ENCODE measurements at regions not wholly inside any gene's neighbourhood (a gene's known extent, or its start where the extent isn't known, plus 50 kb on each side); places are given as distances from the start of the nearest gene placed in this dataset.

GRCh38 chr5:6872441-6873160 is 159.4 kb downstream of the TENT4A start:
- DNase-seq, result no peak

GRCh38 chr5:6873359-6873758 is 160.1 kb downstream of the TENT4A start:
- no peak for DNase-seq

DNA sequence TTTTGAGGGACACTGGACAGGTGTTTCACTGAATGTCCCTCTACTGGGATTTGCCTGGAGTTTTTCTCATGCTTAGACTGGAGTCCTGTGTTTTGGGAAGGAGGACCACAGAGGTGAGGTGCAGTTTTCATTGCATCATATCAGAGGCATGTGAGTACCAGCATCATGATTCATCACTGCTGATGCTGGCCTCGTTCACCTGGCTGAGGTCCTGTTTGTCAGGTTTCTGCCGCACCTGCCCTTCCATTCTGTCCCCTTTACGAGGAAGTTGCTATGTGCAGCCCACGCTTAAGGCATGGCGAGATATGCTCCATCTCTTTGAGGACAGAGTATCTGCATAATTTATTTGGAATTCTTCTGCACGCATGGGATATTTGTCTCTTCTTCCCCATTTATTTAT is 162.1 kb downstream of the TENT4A start:
- peak; percentile 16 for DNase-seq

- no peak for DNase-seq
Measured at GRCh38 chr5:6877986-6878828, 165.0 kb downstream of the TENT4A start.

- no peak for DNase-seq
Measured at GRCh38 chr5:6885581-6885980, 172.3 kb downstream of the TENT4A start.

GRCh38 chr5:6886866-6887265 is 173.6 kb downstream of the TENT4A start:
- DNase-seq, result no peak

- no peak for DNase-seq
Measured at GRCh38 chr5:6889030-6889429, 175.8 kb downstream of the TENT4A start.

DNA sequence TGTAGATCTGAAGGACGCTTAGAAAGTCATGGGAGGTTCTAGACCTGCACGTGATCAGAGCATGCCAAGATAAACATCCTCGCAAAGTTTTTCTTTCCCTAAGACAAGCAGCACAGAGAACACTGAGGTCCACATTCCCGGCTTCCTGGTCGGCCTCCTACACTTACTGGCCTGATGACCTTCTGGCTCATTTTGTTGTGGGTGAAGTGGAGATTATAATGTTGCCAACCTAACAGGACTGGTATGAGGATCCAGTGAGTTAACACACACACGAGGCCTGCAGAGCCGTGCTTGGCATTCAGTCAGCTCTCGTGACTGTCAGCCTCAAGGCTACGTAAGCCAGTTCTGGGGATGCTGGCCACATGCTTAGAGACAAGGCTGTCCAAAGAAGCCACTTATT is 186.0 kb downstream of the TENT4A start:
- peak; percentile 37 for DNase-seq

DNA sequence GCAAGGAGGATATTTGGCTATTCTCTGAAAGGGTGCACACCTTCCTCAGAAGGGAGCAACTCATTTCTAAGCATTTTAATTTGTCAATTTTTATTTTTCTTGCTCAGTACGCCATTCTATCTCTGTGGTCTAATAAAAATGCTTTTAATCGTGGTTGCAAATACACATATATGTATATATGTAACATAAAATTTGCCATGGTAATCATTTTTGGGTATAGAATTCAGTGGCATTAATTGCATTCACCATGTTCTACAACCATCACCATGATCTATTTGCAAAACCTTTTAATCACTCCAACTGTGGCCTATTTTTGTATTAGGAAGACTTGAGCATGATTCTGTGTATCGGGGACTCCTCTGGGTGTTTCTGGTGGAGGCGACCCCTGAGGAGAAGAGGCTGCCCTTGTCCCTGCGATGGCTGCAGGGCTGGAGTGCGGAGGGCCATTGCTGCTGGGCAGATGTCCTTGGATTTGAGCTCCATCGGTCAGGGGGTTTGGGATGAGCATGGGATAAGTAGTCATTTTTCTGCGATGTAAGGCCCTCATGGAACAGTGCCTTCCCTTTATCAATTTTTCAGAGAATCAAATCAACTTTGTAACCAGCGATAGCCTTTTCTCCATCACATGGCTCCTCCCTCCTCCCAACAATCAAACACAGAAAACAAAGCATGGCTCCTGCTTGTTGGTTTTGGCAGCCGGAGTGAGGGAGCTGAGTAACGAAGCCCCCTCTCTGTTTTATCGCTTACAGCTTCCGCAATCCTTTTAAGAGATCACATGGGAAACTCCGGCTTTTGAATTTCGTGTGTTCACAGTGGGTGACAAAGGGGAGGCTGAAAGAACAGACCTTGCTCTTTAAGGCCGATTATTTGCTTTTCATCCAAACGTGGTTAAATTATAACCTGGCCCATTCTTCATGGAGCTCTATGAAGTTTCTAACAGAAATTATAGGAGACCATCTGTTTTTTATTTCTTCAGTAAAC is 187.3 kb downstream of the TENT4A start:
- DNase-seq, result peak; percentile 97

GRCh38 chr5:6902094-6902493 is 188.9 kb downstream of the TENT4A start:
- no peak for DNase-seq

DNA sequence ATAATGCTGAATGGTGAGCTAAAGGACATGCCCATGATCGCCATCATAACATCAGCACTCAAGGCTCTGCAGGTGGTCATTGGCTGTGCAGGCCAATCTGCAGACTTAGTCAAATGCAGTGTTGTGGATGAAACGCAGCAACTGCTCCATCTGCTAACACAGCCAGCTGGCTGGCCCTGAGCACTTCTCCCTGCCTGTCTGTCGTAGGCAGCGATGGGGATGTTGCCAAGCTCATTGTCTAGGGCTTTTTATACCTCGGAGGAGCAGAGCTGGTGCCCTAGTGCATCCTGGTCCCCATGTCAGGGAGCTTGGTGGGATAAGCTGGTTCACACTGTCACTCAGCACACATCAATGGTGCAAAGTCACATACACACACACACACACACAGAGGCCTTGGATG is 189.4 kb downstream of the TENT4A start:
- peak; percentile 79 for DNase-seq

- no peak for DNase-seq
Measured at GRCh38 chr5:6903934-6904333, 190.7 kb downstream of the TENT4A start.

- no peak for DNase-seq
Measured at GRCh38 chr5:6904860-6905259, 191.6 kb downstream of the TENT4A start.

- no peak for DNase-seq
Measured at GRCh38 chr5:6905423-6905822, 192.2 kb downstream of the TENT4A start.

DNA sequence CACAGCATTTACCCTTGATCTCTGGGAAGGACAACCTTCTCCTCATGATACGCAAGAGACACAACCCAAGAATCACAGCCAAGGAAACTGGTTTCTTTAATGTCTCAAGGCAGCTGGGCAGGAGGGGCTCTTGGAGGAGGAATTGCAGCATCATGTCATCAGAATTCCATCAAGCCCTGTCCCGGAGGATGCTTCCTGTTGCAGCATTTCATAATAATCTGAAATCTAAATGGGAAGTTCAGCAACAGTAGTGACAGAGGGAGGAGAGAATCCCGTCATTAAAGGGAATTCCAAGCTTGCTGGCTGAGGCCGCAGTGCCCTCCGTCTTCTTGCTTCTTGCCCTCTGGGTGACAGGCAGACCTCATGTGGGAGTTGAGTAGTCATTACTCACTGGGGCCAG is 192.7 kb downstream of the TENT4A start:
- DNase-seq, result no peak

DNA sequence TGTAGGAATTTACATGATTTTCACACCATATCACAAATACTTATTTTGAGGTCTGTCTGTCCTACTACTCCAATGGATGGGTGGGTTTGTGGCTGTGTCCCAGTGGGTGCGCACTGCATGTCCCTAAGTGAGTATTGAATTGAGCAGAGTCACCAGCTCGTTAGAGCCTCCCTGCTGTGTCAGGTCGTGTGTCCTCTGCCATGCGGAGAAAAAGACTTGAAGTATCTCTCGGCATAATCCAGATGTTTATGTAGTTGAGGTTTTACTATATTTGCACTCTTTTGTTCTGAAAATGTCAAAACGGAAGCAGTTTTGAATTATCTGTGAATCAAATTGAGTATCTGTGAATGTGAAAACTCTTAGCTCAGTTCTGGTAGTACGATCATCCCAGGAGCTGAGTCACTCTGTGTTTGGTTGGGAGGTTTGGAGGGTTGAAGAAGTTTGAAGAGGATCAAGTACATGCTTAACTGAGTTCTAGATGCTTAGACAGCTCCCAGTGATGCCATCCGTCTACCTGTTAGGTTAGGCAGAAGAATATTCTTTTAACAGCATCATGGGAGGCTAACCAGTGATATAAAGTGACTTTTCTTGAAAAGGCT is 194.2 kb downstream of the TENT4A start:
- DNase-seq, result peak; percentile 42

DNA sequence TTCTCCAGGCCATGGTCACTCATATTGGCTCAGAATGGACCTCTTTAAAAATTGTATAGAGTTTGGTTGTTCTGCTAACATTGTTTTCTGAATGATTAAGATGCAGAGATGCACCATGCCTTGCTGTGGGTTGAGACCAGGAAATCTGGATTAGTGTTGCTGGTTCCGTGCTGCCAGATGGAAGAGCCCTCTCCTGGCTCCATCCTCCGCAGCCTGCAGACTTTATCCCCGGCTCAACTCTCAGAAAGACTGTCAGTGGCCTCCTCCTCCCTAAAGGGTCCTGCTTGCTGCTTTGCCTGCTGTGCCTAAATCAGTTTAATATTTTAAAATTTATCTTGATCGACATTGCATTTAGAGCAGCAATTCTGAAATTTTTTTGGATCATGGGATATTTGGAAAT is 196.7 kb downstream of the TENT4A start:
- DNase-seq, result no peak

DNA sequence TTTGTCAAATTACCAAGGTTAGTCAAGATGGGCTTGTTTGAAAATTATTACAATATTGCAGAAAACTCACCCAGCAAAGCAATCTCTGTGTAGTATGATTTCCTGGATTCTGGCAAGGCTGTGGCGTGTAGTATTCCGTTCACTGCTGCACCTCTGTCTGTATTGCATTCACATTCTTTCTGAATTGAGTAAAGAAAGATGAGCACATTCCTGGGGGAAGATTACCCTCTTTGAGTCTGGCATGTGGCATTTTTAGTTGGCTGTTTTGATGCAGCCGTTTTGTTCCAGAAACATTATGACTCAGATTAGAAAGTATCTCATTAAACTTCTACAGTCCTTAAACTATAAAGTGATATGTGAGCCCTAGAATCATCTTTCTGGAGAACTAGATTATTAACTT is 197.7 kb downstream of the TENT4A start:
- DNase-seq, result no peak

- no peak for DNase-seq
Measured at GRCh38 chr5:6914347-6914746, 201.1 kb downstream of the TENT4A start.

DNA sequence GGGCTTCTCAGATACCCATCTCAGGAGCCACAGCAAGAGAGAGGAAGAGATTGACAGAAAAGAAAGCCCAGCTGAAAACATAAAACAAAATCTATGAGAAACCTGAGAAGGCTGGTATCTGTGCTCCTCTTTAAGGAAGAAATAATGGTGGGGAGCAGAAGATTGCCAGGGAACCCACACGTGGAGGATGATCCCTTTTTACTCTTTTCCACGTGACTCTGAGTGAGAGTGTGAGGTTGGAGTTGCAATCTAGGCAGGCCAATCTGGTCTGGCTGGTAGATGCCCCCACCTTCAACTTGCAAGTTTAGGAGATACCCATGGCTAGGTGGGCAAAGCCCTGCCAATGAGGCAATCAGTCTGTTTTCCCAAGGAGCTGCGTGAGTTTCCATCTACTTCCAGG is 202.3 kb downstream of the TENT4A start:
- DNase-seq, result no peak

DNA sequence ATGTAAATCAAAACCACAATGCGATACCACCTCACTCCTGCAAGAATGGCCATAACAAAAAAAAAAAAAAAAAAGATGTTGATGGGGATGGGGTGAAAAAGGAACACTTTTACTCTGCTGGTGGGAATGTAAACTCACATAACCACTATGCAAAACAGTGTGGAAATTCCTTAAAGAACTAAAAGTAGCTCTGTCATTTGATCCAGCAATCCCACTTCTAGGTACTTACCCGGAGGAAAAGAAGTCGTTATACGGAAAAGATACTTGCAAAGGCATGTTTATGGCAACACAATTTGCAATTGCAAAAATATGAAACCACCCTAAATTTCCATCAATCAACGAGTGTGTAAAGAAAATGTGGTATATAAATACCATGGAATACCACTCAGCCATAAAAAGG is 205.0 kb downstream of the TENT4A start:
- no peak for DNase-seq

- DNase-seq, result no peak
Measured at GRCh38 chr5:6920628-6921256, 207.5 kb downstream of the TENT4A start.

Measured in NCI-H345 (cell line).